H1 (cell line): ENCODE measurements at regions not wholly inside any gene's neighbourhood (a gene's known extent, or its start where the extent isn't known, plus 50 kb on each side); places are given as distances from the start of the nearest gene placed in this dataset.

Source experiments
- CTCF ChIA-PET: fragments of 300-600 bp; sonication (Branson Sonifier 250); formaldehyde crosslinking; loops from one replicate; lab custom pipeline; 2021; ENCODE audit not compliant: partially characterized antibody; lab: Charles Lee
- POLR2A ChIA-PET: fragments of 300-600 bp; sonication (Branson Sonifier 250); formaldehyde crosslinking; loops from one replicate; lab custom pipeline; 2021; ENCODE audit warnings: inconsistent platforms; ENCODE audit not compliant: partially characterized antibody; lab: Charles Lee
- DNase-seq, 2 experiments: peaks; one replicate each; pipeline versions ENCODE4 v3.0.0 to v3.0.0-alpha.2; 2010 to 2022; ENCODE audit warnings: low spot score in 2 of 2, low read depth in 1 of 2, mixed read lengths in 1 of 2
- FAIRE-seq: peaks from 2 replicates; lab custom pipeline; 2011; peaks lifted over from hg19 to GRCh38; lab: Jason Lieb, UNC
- H2AFZ ChIP-seq: 2 replicates; pipeline ENCODE4 v1.8.1; 2012; ENCODE audit warnings: low read length, inconsistent platforms
- H2AK5ac ChIP-seq: 2 replicates; pipeline ENCODE4 v1.6.1; 2013; ENCODE audit warnings: low read depth, low read length
- H2BK120ac ChIP-seq: replicated peaks from 2 replicates; pipeline ENCODE3; 2013; ENCODE audit warnings: low read depth, low read length, inconsistent platforms
- H2BK12ac ChIP-seq: 2 replicates; pipeline ENCODE4 v1.6.1; 2013; ENCODE audit warnings: low read depth, low read length
- H2BK15ac ChIP-seq: 2 replicates; pipeline ENCODE4 v1.6.1; 2013; ENCODE audit warnings: low read length
- H2BK20ac ChIP-seq: 2 replicates; pipeline ENCODE4 v1.6.1; 2013; ENCODE audit warnings: low read length
- H2BK5ac ChIP-seq: 2 replicates; pipeline ENCODE4 v1.6.1; 2013; ENCODE audit warnings: low read depth, low read length
- H3K14ac ChIP-seq: 2 replicates; pipeline ENCODE4 v1.6.1; 2013; ENCODE audit warnings: inconsistent platforms; ENCODE audit not compliant: insufficient read length
- H3K18ac ChIP-seq: 2 replicates; pipeline ENCODE4 v1.6.1; 2013; ENCODE audit warnings: low read length; ENCODE audit errors: extremely low read depth
- H3K23ac ChIP-seq: 2 replicates; pipeline ENCODE4 v1.6.1; 2013; ENCODE audit warnings: inconsistent platforms; ENCODE audit not compliant: insufficient read length
- H3K23me2 ChIP-seq: 2 replicates; pipeline ENCODE4 v1.6.1; 2013; ENCODE audit warnings: low read depth, low read length
- H3K27ac ChIP-seq: 2 replicates; pipeline ENCODE4 v1.6.1; 2011; ENCODE audit warnings: low read depth, low read length, inconsistent platforms
- H3K27me3 ChIP-seq, 4 experiments: replicated peaks in 1 of 4; 1 replicate in 1 of 4; 2 replicates in 3 of 4; pipeline versions ENCODE4 v1.6.1 to v1.8.1; 2011 to 2013; ENCODE audit warnings: low read length in 3 of 4, mild to moderate bottlenecking in 3 of 4, inconsistent platforms in 2 of 4, mixed read lengths in 2 of 4, moderate library complexity in 1 of 4; ENCODE audit not compliant: control insufficient read depth in 3 of 4, insufficient read depth in 3 of 4; ENCODE audit errors: extremely low read depth in 1 of 4
- H3K36me3 ChIP-seq, 4 experiments: 2 replicates each; pipeline versions ENCODE4 v1.6.1 to v1.8.1; 2011 to 2013; ENCODE audit warnings: mild to moderate bottlenecking in 4 of 4, low read length in 3 of 4, moderate library complexity in 2 of 4, control low read depth in 1 of 4, inconsistent platforms in 1 of 4; ENCODE audit not compliant: insufficient read depth in 4 of 4, control insufficient read depth in 2 of 4
- H3K4ac ChIP-seq: replicated peaks from 2 replicates; pipeline ENCODE3; 2013; ENCODE audit warnings: low read length, low read depth, mixed read lengths, inconsistent platforms; ENCODE audit not compliant: insufficient read length
- H3K4me1 ChIP-seq, 4 experiments: replicated peaks in 1 of 4; 1 replicate in 1 of 4; 2 replicates in 3 of 4; pipeline versions ENCODE4 v1.6.1 to v1.8.1; 2011 to 2013; ENCODE audit warnings: low read length in 3 of 4, inconsistent platforms in 2 of 4, mixed read lengths in 1 of 4; ENCODE audit not compliant: insufficient read depth in 4 of 4, control insufficient read depth in 3 of 4
- H3K4me2 ChIP-seq, 2 experiments: 2 replicates each; pipeline versions ENCODE4 v1.6.1 to v1.8.1; 2011 to 2013; ENCODE audit warnings: low read depth in 2 of 2, low read length in 2 of 2, control low read depth in 1 of 2, inconsistent platforms in 1 of 2, mild to moderate bottlenecking in 1 of 2; ENCODE audit not compliant: insufficient read depth in 1 of 2
- H3K4me3 ChIP-seq, 4 experiments: fragments of 200-600, 300-600 bp in 1 of 4; sonication (generic), shearing (Covaris generic), sonication (Bioruptor Twin) in 1 of 4; 2 replicates each; pipeline versions ENCODE4 v1.5.1 to v1.8.1; 2011 to 2016; ENCODE audit warnings: low read length in 4 of 4, low read depth in 3 of 4, control low read depth in 2 of 4, inconsistent platforms in 2 of 4, mild to moderate bottlenecking in 2 of 4, mixed read lengths in 1 of 4, moderate library complexity in 1 of 4; ENCODE audit not compliant: insufficient read depth in 2 of 4; ENCODE audit errors: extremely low read depth in 1 of 4
- H3K56ac ChIP-seq: replicated peaks from 2 replicates; pipeline ENCODE3; 2013; ENCODE audit warnings: low read depth, mild to moderate bottlenecking, mixed read lengths, low read length, inconsistent platforms; ENCODE audit not compliant: insufficient read length
- H3K79me1 ChIP-seq: 2 replicates; pipeline ENCODE4 v1.6.1; 2013; ENCODE audit warnings: low read depth, low read length, control low read depth
- H3K79me2 ChIP-seq, 2 experiments: 2 replicates each; pipeline versions ENCODE4 v1.6.1 to v1.8.1; 2012 to 2013; ENCODE audit warnings: low read length in 2 of 2, mild to moderate bottlenecking in 2 of 2, inconsistent platforms in 1 of 2; ENCODE audit not compliant: insufficient read depth in 2 of 2, control insufficient read depth in 1 of 2
- H3K9ac ChIP-seq, 4 experiments: replicated peaks in 1 of 4; 1 replicate in 1 of 4; 2 replicates in 3 of 4; pipeline versions ENCODE4 v1.6.1 to v1.8.1; 2011 to 2013; ENCODE audit warnings: low read depth in 3 of 4, low read length in 3 of 4, control low read depth in 2 of 4, mild to moderate bottlenecking in 2 of 4, moderate library complexity in 2 of 4, inconsistent platforms in 1 of 4; ENCODE audit errors: extremely low read depth in 1 of 4
- H3K9me3 ChIP-seq, 2 experiments: 2 replicates each; pipeline versions ENCODE4 v1.6.1 to v1.8.1; 2012 to 2013; ENCODE audit warnings: mild to moderate bottlenecking in 2 of 2, moderate library complexity in 2 of 2, control low read depth in 1 of 2, inconsistent platforms in 1 of 2, low read depth in 1 of 2, low read length in 1 of 2, mixed read lengths in 1 of 2; ENCODE audit not compliant: insufficient read depth in 2 of 2
- H4K20me1 ChIP-seq, 2 experiments: replicated peaks in 1 of 2; 2 replicates each; pipeline versions ENCODE3 to v1.8.1; 2011 to 2013; ENCODE audit warnings: inconsistent platforms in 2 of 2, low read length in 2 of 2, mild to moderate bottlenecking in 1 of 2; ENCODE audit not compliant: insufficient read depth in 2 of 2, control insufficient read depth in 1 of 2
- H4K5ac ChIP-seq: 2 replicates; pipeline ENCODE4 v1.6.1; 2013; ENCODE audit warnings: low read length, low read depth, mixed read lengths, inconsistent platforms; ENCODE audit not compliant: insufficient read length
- H4K8ac ChIP-seq: 2 replicates; pipeline ENCODE4 v1.8.0; 2013; ENCODE audit warnings: mild to moderate bottlenecking, moderate library complexity, low read length, inconsistent platforms; ENCODE audit not compliant: insufficient read depth; ENCODE audit errors: extremely low read depth
- H4K91ac ChIP-seq: replicated peaks from 2 replicates; pipeline ENCODE3; 2013; ENCODE audit warnings: low read length, mixed read lengths, inconsistent platforms; ENCODE audit not compliant: insufficient read length
- BACH1 ChIP-seq: IDR thresholded peaks from 2 replicates; pipeline ENCODE4 v1.6.1; 2012; ENCODE audit warnings: low read length, improper control_type of control experiment
- CREB1 ChIP-seq: IDR thresholded peaks from 2 replicates; pipeline ENCODE4 v1.6.1; 2012; ENCODE audit warnings: inconsistent platforms
- CTBP2 ChIP-seq: IDR thresholded peaks from 2 replicates; pipeline ENCODE4 v1.7.0; 2011; ENCODE audit warnings: borderline replicate concordance, mild to moderate bottlenecking, moderate library complexity, mixed read lengths, low read length; ENCODE audit not compliant: insufficient read depth, insufficient read length
- EGR1 ChIP-seq: IDR thresholded peaks from 2 replicates; pipeline ENCODE4 v1.6.1; 2011; ENCODE audit warnings: low read depth, low read length, borderline replicate concordance
- JUND ChIP-seq: IDR thresholded peaks from 2 replicates; pipeline ENCODE4 v1.6.1; 2011; ENCODE audit warnings: mild to moderate bottlenecking, improper control_type of control experiment, low read length
- NANOG ChIP-seq: IDR thresholded peaks from 2 replicates; pipeline ENCODE4 v1.6.1; 2011; ENCODE audit warnings: low read length, low read depth, mild to moderate bottlenecking, inconsistent platforms; ENCODE audit not compliant: insufficient read depth, poor library complexity, severe bottlenecking
- RAD21 ChIP-seq, 2 experiments: IDR thresholded peaks in 1 of 2; conservative IDR thresholded peaks in 1 of 2; 2 replicates each; pipeline ENCODE4 v1.6.1; 2011; ENCODE audit warnings: low read depth in 2 of 2, low read length in 2 of 2, improper control_type of control experiment in 1 of 2, inconsistent platforms in 1 of 2, mild to moderate bottlenecking in 1 of 2, moderate library complexity in 1 of 2
- SAP30 ChIP-seq: fragments of 300-600 bp; sonication (generic); IDR thresholded peaks from 2 replicates; pipeline ENCODE4 v1.7.1; 2012; ENCODE audit warnings: low read length, moderate library complexity, mild to moderate bottlenecking, inconsistent platforms; ENCODE audit not compliant: insufficient read depth, insufficient replicate concordance

DNA sequence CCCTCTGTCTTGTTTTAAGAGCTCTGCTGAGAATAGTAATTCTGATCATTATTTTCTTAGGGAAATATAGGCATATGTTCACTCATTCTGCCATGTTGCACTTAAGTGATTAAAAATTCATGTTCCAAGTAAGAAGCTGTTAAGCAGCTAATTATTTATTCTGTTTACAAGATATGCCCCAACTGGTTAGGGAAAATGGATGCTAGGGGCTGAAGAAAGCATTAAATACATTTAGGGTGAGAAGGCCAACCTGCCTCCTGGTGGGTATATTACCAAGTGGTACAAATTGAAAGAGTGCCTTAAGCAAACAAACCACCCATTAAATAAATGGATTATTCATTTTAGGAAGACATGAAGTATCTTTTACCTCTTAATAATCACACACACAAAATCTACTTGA lies 392.6 kb upstream of the EPHA5 start:
- no peak for DNase-seq
- Histone ChIP-seq H3K4me1 (no peaks in the 10 kb centered on the region), H3K27ac (no peak overlapping the region), H2BK120ac (no peak overlapping the region), H3K56ac (no peak overlapping the region), H3K4me2 (no peak overlapping the region), H3K14ac (no peak overlapping the region), H3K9ac (no peak overlapping the region), H3K79me2 (no peaks in the 10 kb centered on the region), H3K36me3 (no peaks in the 10 kb centered on the region), H3K18ac (no peak overlapping the region), H2BK5ac (no peak overlapping the region), H3K79me1 (no peaks in the 10 kb centered on the region), H3K23ac (no peak overlapping the region), H2AFZ (no peak overlapping the region), H3K4me3 (no peak overlapping the region), H2BK15ac (no peak overlapping the region), H4K20me1 (no peaks in the 10 kb centered on the region), H4K8ac (no peak overlapping the region), H2BK20ac (no peak overlapping the region), H4K91ac (no peak overlapping the region), H3K23me2 (no peaks in the 10 kb centered on the region), H3K27me3 (no peaks in the 10 kb centered on the region), H2BK12ac (no peak overlapping the region), H3K4ac (no peak overlapping the region), H3K9me3 (no peaks in the 10 kb centered on the region)
- ChIA-PET POLR2A (no interaction called here), CTCF (interaction anchor here (1.4 kb wide), 1 partner anchor 20 kb away, joined by 3 read pairs; no protein-coding TSS in a partner anchor)
- no peak for FAIRE-seq
- TF ChIP-seq BACH1: no peak
- no peak for TF ChIP-seq NANOG
- TF ChIP-seq RAD21 (IDR thresholded peaks at IDR 0.05 in 1 of 2, conservative IDR thresholded peaks at IDR 0.05 in 1 of 2; ENCODE audit: low read depth in 2 of 2, low read length in 2 of 2): no peak
- TF ChIP-seq CTBP2: no peak
- TF ChIP-seq SAP30: no peak
- no peak for TF ChIP-seq CREB1
- TF ChIP-seq EGR1: no peak
- TF ChIP-seq JUND: no peak
- TF ChIP-seq, all 59 proteins: peak for 0
- H2AK5ac ChIP-seq: no peak overlapping the region
- no peak overlapping the region for H4K5ac ChIP-seq
